AG09309 (cell line): ENCODE measurements at regions not wholly inside any gene's neighbourhood (a gene's known extent, or its start where the extent isn't known, plus 50 kb on each side); places are given as distances from the start of the nearest gene placed in this dataset.

Experiments used
- DNase-seq: peaks from one replicate; pipeline ENCODE4 v3.0.0-alpha.2; 2010; ENCODE audit warnings: low read depth
- H3K4me3 ChIP-seq: 2 replicates; pipeline ENCODE4 v1.5.1; 2011; ENCODE audit warnings: mild to moderate bottlenecking, low read depth, low read length, moderate library complexity; ENCODE audit not compliant: control insufficient read depth
- CTCF ChIP-seq: IDR thresholded peaks from 2 replicates; pipeline ENCODE4 v1.5.1; 2011; ENCODE audit warnings: mild to moderate bottlenecking, low read depth, low read length, inconsistent platforms; ENCODE audit not compliant: insufficient read depth, control insufficient read depth; ENCODE audit errors: missing control alignments

- DNase-seq, result no peak
- TF ChIP-seq CTCF, result no peak
Observed at GRCh38 chr13:97122381-97122996, 99.6 kb upstream of the MBNL2 start.

GRCh38 chr13:97124206-97124605 lies 97.9 kb upstream of the MBNL2 start:
- H3K4me3 ChIP-seq, result no peak overlapping the region
- no peak for DNase-seq
- no peak for TF ChIP-seq CTCF

More at GRCh38 chr13:97122381-97122996, 99.6 kb upstream of the MBNL2 start:
- H3K4me3 ChIP-seq, result no peak overlapping the region

- DNase-seq, result no peak
- no peak for TF ChIP-seq CTCF
- H3K4me3 ChIP-seq, result no peak overlapping the region
Observed at GRCh38 chr13:97124915-97125809, 97.0 kb upstream of the MBNL2 start.

GRCh38 chr13:97125810-97126738 lies 96.1 kb upstream of the MBNL2 start:
- H3K4me3 ChIP-seq, result no peak overlapping the region
- DNase-seq, result no peak
- TF ChIP-seq CTCF, result no peak

GRCh38 chr13:97127842-97128241 lies 94.3 kb upstream of the MBNL2 start:
- TF ChIP-seq CTCF, result no peak
- no peak overlapping the region for H3K4me3 ChIP-seq
- DNase-seq, result no peak

DNA sequence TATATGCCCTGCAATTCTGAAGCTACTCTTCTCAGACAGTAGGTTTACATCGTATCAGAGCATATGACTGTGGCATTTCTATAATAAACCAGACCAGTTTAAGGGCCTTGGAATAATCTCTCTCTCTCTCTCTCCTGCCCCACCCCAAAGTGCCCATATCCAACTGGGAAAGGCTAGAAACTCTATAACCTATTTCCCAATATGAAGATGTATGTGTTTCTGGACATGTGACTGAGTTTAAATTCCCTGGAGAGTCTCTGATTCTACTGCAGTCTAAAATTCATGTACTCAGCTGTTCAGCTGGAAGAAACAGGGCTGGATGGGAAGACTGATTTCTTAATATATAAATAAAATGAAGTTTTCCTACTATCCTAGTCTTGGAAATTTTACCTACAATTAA lies 91.9 kb upstream of the MBNL2 start:
- DNase-seq, result no peak
- no peak for TF ChIP-seq CTCF

More for the DNA sequence above, 91.9 kb upstream of the MBNL2 start:
- H3K4me3 ChIP-seq, result no peak overlapping the region
